ENCODE measurements at regions not wholly inside any gene's neighbourhood (a gene's known extent, or its start where the extent isn't known, plus 50 kb on each side); places are given as distances from the start of the nearest gene placed in this dataset.

DNA sequence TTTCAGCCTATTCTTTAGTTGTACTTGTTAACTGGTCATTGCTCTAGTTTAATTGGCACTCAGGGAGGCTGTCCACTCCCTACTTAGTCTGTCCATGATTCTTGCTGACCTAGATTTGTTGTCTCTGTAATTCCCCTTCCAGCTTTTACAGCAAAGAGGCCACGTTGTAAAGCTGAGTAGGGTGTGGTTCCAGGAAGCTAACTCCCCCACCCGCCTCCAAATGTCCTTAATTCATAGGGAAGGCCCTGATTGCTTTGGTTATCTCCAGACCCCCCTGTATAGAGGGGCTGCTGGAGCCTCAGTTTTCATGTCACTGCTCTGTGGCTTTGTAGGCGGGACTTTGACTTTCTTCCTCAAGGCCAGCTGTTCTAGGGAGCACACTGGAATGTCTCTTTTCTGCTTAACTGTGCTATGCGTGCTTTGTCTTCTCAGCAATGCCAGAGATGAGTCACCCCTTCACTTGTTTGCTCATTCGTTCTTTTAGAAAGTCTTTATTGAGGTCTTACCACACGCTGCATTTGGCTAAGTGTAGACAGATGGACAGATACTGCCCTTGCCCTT is 175.1 kb upstream of the JAG1 start:
- TF ChIP-seq TEAD4 (IDR thresholded peaks at IDR 0.05; ENCODE audit: borderline replicate concordance, insufficient read depth) (peak; percentile 49; the same call in 1 of the 2 replicates), USF2 (IDR thresholded peaks at IDR 0.05; ENCODE audit: borderline replicate concordance, low read depth, low read length) (no peak), CTCF (IDR thresholded peaks at IDR 0.05) (no peak)
